ENCODE measurements at regions not wholly inside any gene's neighbourhood (a gene's known extent, or its start where the extent isn't known, plus 50 kb on each side); places are given as distances from the start of the nearest gene placed in this dataset.

GRCh38 chr5:5800801-5801761, 378.6 kb downstream of the ICE1 start:
- TF ChIP-seq ELF4 (CRISPR knock-in tag; IDR thresholded peaks at IDR 0.05; ENCODE audit: low read depth) (no peak), ATF2 (CRISPR knock-in tag; IDR thresholded peaks at IDR 0.05; ENCODE audit: borderline replicate concordance, low read depth) (no peak)
